Naive thymus-derived CD4-positive, alpha-beta T cell (primary cell): ENCODE measurements at regions not wholly inside any gene's neighbourhood (a gene's known extent, or its start where the extent isn't known, plus 50 kb on each side); places are given as distances from the start of the nearest gene placed in this dataset.

Experiments
- ATAC-seq: fragments of 150-1000 bp; cut with Tn5 transposase; 2 replicates; pipeline ENCODE4 v1.10.0; 2021; ENCODE audit warnings: mild to moderate bottlenecking, moderate library complexity
- CTCF ChIA-PET: fragments of 350-600 bp; sonication (Branson Sonifier 250); formaldehyde crosslinking; loops from one replicate; lab custom pipeline; 2021; ENCODE audit warnings: antibody characterized with exemption; lab: Charles Lee
- POLR2A ChIA-PET: fragments of 350-600 bp; sonication (Branson Sonifier 250); formaldehyde crosslinking; loops from one replicate; lab custom pipeline; 2021; ENCODE audit warnings: antibody characterized with exemption, inconsistent platforms; lab: Charles Lee
- DNase-seq, 9 donors: peaks; one replicate each; pipeline versions ENCODE4 v3.0.0 to v3.0.0-alpha.2; 2020 to 2022; ENCODE audit warnings: mixed read lengths in 1 of 9
- H3K27ac ChIP-seq: one replicate; pipeline ENCODE4 v1.7.0; 2013; ENCODE audit warnings: mild to moderate bottlenecking, low read depth, low read length, moderate library complexity
- H3K27me3 ChIP-seq, 2 donors: one replicate each; pipeline ENCODE4 v1.7.0; 2013; ENCODE audit warnings: low read length in 2 of 2, mild to moderate bottlenecking in 2 of 2, moderate library complexity in 2 of 2; ENCODE audit not compliant: control insufficient read depth in 2 of 2, insufficient read depth in 2 of 2
- H3K36me3 ChIP-seq, 3 experiments: 1 replicate in 2 of 3; 2 replicates in 1 of 3; pipeline ENCODE4 v1.7.0; 2013; ENCODE audit warnings: low read length in 3 of 3, mild to moderate bottlenecking in 3 of 3, moderate library complexity in 1 of 3; ENCODE audit not compliant: insufficient read depth in 3 of 3, control insufficient read depth in 2 of 3
- H3K4me1 ChIP-seq, 2 donors: one replicate each; pipeline ENCODE4 v1.7.0; 2013; ENCODE audit warnings: low read length in 2 of 2, mild to moderate bottlenecking in 2 of 2, moderate library complexity in 1 of 2; ENCODE audit not compliant: control insufficient read depth in 2 of 2, insufficient read depth in 2 of 2
- H3K4me3 ChIP-seq: 2 replicates; pipeline ENCODE4 v1.7.0; 2013; ENCODE audit warnings: mild to moderate bottlenecking, low read length
- H3K9me3 ChIP-seq, 3 experiments: 1 replicate in 2 of 3; 2 replicates in 1 of 3; pipeline ENCODE4 v1.7.0; 2013; ENCODE audit warnings: low read length in 3 of 3; ENCODE audit not compliant: control insufficient read depth in 2 of 3
- H3K27ac Mint-ChIP-seq, 9 donors: one replicate each; pipeline ENCODE4 v1.8.0; 2020 to 2022; ENCODE audit warnings: mixed read lengths in 9 of 9, mild to moderate bottlenecking in 8 of 9, moderate library complexity in 5 of 9, inconsistent platforms in 2 of 9
- H3K27me3 Mint-ChIP-seq, 5 donors: one replicate each; pipeline ENCODE4 v1.8.0; 2021 to 2022; ENCODE audit warnings: mixed read lengths in 5 of 5, mild to moderate bottlenecking in 1 of 5
- H3K36me3 Mint-ChIP-seq, 5 donors: one replicate each; pipeline ENCODE4 v1.8.0; 2020 to 2022; ENCODE audit warnings: mixed read lengths in 5 of 5, mild to moderate bottlenecking in 3 of 5, inconsistent platforms in 1 of 5
- H3K4me1 Mint-ChIP-seq, 7 donors: one replicate each; pipeline ENCODE4 v1.8.0; 2020 to 2022; ENCODE audit warnings: mixed read lengths in 7 of 7, mild to moderate bottlenecking in 3 of 7, inconsistent platforms in 1 of 7
- H3K4me3 Mint-ChIP-seq, 10 donors: one replicate each; pipeline ENCODE4 v1.8.0; 2020 to 2022; ENCODE audit warnings: mild to moderate bottlenecking in 10 of 10, mixed read lengths in 10 of 10, moderate library complexity in 6 of 10, inconsistent platforms in 2 of 10
- H3K9me3 Mint-ChIP-seq, 11 donors: one replicate each; pipeline ENCODE4 v1.8.0; 2020 to 2022; ENCODE audit warnings: mixed read lengths in 11 of 11, mild to moderate bottlenecking in 4 of 11, inconsistent platforms in 1 of 11, moderate library complexity in 1 of 11
- intact Hi-C, 2 donors: fragments of 100-400 bp; cut with micrococcal nuclease; formaldehyde crosslinking; loops; one replicate each; pipeline ENCODE4 v1.15.1; 2023

DNA sequence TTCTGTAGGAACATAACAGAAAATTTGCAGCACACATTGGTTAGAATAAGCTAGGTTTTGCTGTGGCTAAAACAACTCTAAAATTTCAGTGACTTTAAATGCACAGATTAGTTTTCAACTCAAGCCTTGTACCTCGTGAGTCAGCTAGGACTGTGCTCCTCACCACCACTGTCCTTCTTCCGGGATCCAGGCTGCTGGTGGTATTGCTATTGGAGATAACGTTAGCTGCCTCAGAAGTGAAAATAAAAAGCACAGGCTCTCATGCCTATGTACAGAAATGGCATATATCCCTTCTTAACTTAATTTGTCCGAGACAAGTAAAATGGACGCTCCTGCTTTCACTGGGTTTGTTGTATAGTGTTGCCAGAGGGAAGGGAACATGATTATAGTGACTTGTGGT lies 931.1 kb upstream of the EYS start:
- intact Hi-C loops = no loop called here
- Histone ChIP-seq H3K4me3 (no peak overlapping the region), H3K4me1 (no peaks in the 10 kb centered on the region), H3K36me3 (no peaks in the 10 kb centered on the region), H3K27me3 (no peaks in the 10 kb centered on the region), H3K9me3 (no peaks in the 10 kb centered on the region), H3K27ac (no peak overlapping the region)
- no peak overlapping the region for H3K27ac Mint-ChIP-seq
- peaks cover 0 to 21% (median 8%) of the 10 kb centered on the region in 11 donors for H3K9me3 Mint-ChIP-seq
- CTCF ChIA-PET = interaction anchor here (1.2 kb wide), 1 partner anchor 10 kb away, joined by 3 read pairs; no protein-coding TSS in a partner anchor
- ATAC-seq (no peak), DNase-seq (no peak)
- H3K36me3 Mint-ChIP-seq = no peaks in the 10 kb centered on the region
- H3K4me1 Mint-ChIP-seq = no peaks in the 10 kb centered on the region
- POLR2A ChIA-PET = no interaction called here
- no peak overlapping the region for H3K4me3 Mint-ChIP-seq
- H3K27me3 Mint-ChIP-seq = no peaks in the 10 kb centered on the region

- H3K27me3 Mint-ChIP-seq = no peaks in the 10 kb centered on the region
- intact Hi-C loops = no loop called here
- H3K4me1 ChIP-seq = no peaks in the 10 kb centered on the region
- no peaks in the 10 kb centered on the region for H3K9me3 ChIP-seq
- no peaks in the 10 kb centered on the region for H3K36me3 Mint-ChIP-seq
- no peak overlapping the region for H3K27ac ChIP-seq
- H3K36me3 ChIP-seq = no peaks in the 10 kb centered on the region
- no peak overlapping the region for H3K4me3 ChIP-seq
- ChIA-PET CTCF (interaction anchor here (1.1 kb wide), 1 partner anchor 9 kb away, joined by 3 read pairs; no protein-coding TSS in a partner anchor), POLR2A (no interaction called here)
- peaks cover 0 to 12% (median 4%) of the 10 kb centered on the region in 11 donors for H3K9me3 Mint-ChIP-seq
- no peaks in the 10 kb centered on the region for H3K27me3 ChIP-seq
- ATAC-seq = no peak
- DNase-seq = no peak
- H3K27ac Mint-ChIP-seq = no peak overlapping the region
- H3K4me3 Mint-ChIP-seq = no peak overlapping the region
- no peaks in the 10 kb centered on the region for H3K4me1 Mint-ChIP-seq
Observed at GRCh38 chr6:66628917-66629316, 921.9 kb upstream of the EYS start.

DNA sequence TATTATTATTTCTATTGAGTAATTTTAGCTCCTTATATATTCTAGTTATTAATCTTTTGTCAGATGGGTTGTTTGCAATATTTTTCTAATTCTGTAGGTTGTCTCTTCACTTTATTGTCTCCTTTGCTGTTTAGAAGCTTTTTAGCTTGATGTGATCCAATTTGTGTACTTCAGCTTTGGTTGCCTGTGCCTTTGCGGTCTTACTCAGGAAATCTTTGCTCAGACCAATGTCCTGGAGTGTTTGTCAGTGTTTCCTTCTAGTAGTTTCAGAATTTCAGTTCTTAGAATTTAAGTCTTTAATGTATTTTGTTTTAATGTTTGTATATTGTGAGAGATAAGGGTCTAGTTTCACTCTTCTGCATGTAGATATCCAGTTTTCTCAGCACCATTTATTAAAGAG lies 916.0 kb upstream of the EYS start:
- no peaks in the 10 kb centered on the region for H3K27me3 ChIP-seq
- no peaks in the 10 kb centered on the region for H3K27me3 Mint-ChIP-seq
- H3K9me3 Mint-ChIP-seq = peaks cover 0 to 15% (median 4%) of the 10 kb centered on the region in 11 donors
- no peaks in the 10 kb centered on the region for H3K4me1 ChIP-seq
- ATAC-seq (no peak), DNase-seq (no peak)
- no peak overlapping the region for H3K27ac ChIP-seq
- no peak overlapping the region for H3K4me3 ChIP-seq
- H3K36me3 ChIP-seq = no peaks in the 10 kb centered on the region
- no peaks in the 10 kb centered on the region for H3K9me3 ChIP-seq
- intact Hi-C loops = no loop called here
- no peak overlapping the region for H3K27ac Mint-ChIP-seq
- H3K4me3 Mint-ChIP-seq = no peak overlapping the region
- POLR2A ChIA-PET = no interaction called here
- no peaks in the 10 kb centered on the region for H3K36me3 Mint-ChIP-seq
- no peaks in the 10 kb centered on the region for H3K4me1 Mint-ChIP-seq
- CTCF ChIA-PET = no interaction called here

DNA sequence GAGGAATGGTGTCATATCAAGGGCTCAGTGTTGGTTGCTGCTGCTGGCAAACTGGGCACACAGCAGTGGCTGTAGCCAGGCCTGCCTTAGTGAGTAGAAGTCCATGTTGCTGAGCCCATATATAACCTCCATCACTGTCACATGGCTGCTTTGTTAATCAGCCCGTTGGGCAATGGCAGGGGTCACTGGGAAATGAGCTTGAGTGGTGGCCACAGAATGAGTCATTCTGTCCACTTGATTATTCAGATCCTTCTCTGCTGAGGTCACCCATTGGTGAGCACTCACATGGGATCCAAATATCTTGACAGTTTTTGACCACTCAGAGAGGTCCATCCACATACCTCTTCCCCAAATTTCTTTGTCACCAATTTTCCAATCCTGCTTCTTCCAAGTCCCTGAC lies 898.9 kb upstream of the EYS start:
- POLR2A ChIA-PET = no interaction called here
- no peak overlapping the region for H3K27ac Mint-ChIP-seq
- intact Hi-C loops = no loop called here
- peaks cover 6 to 12% (median 9%) of the 10 kb centered on the region in 11 donors for H3K9me3 Mint-ChIP-seq
- H3K4me1 Mint-ChIP-seq = no peaks in the 10 kb centered on the region
- H3K9me3 ChIP-seq = no peaks in the 10 kb centered on the region
- H3K4me1 ChIP-seq = no peaks in the 10 kb centered on the region
- no peak overlapping the region for H3K4me3 Mint-ChIP-seq
- H3K36me3 Mint-ChIP-seq = peaks cover 0 to 4% (median 0%) of the 10 kb centered on the region in 5 donors
- no peaks in the 10 kb centered on the region for H3K27me3 ChIP-seq
- H3K27ac ChIP-seq = no peak overlapping the region
- no peaks in the 10 kb centered on the region for H3K27me3 Mint-ChIP-seq
- CTCF ChIA-PET = no interaction called here
- H3K4me3 ChIP-seq = no peak overlapping the region
- no peaks in the 10 kb centered on the region for H3K36me3 ChIP-seq
- DNase-seq (no peak), ATAC-seq (no peak)

GRCh38 chr6:66605011-66605410 lies 898.0 kb upstream of the EYS start:
- peaks cover 0 to 10% (median 0%) of the 10 kb centered on the region in 5 donors for H3K36me3 Mint-ChIP-seq
- no peak for ATAC-seq
- POLR2A ChIA-PET = no interaction called here

GRCh38 chr6:66599541-66599940 lies 892.5 kb upstream of the EYS start:
- ChIA-PET POLR2A (no interaction called here), CTCF (no interaction called here)
- no peak overlapping the region for H3K4me3 ChIP-seq
- DNase-seq = no peak
- no peaks in the 10 kb centered on the region for H3K4me1 ChIP-seq
- no peaks in the 10 kb centered on the region for H3K4me1 Mint-ChIP-seq
- peaks cover 2 to 27% (median 15%) of the 10 kb centered on the region in 11 donors for H3K9me3 Mint-ChIP-seq
- no peak overlapping the region for H3K27ac ChIP-seq
- no peak overlapping the region for H3K27ac Mint-ChIP-seq
- no peak for ATAC-seq
- intact Hi-C loops = no loop called here
- peaks cover 0 to 10% (median 0%) of the 10 kb centered on the region in 5 donors for H3K36me3 Mint-ChIP-seq
- H3K36me3 ChIP-seq = no peaks in the 10 kb centered on the region
- no peaks in the 10 kb centered on the region for H3K27me3 ChIP-seq
- H3K9me3 ChIP-seq = no peaks in the 10 kb centered on the region
- H3K27me3 Mint-ChIP-seq = no peaks in the 10 kb centered on the region
- no peak overlapping the region for H3K4me3 Mint-ChIP-seq

More at GRCh38 chr6:66605011-66605410, 898.0 kb upstream of the EYS start:
- Mint-ChIP-seq H3K4me1 (no peaks in the 10 kb centered on the region), H3K27me3 (no peaks in the 10 kb centered on the region), H3K4me3 (no peak overlapping the region), H3K9me3 (peaks cover 7 to 21% (median 13%) of the 10 kb centered on the region in 11 donors), H3K27ac (no peak overlapping the region)
- CTCF ChIA-PET = no interaction called here
- Histone ChIP-seq H3K27me3 (no peaks in the 10 kb centered on the region), H3K27ac (no peak overlapping the region), H3K4me1 (no peaks in the 10 kb centered on the region), H3K36me3 (no peaks in the 10 kb centered on the region), H3K9me3 (no peaks in the 10 kb centered on the region), H3K4me3 (no peak overlapping the region)
- no peak for DNase-seq
- intact Hi-C loops = no loop called here

DNA sequence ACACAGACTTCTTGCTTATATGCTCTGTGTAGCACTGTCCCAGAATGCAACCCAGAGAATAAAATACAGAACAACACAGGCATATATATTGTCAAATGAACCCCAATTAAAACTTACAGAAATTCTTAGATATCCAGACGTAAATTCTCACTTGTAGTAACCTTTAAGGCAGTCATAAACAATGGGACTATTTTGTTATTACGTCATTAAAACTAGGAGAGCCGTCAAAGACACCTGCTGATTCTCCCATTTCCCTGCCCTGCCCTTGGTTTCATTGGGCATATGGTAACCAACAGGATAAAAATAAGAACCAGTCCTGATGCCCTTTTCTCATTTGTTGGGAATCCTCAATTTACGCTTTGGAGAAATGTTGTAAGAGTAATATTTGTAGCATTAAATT lies 871.3 kb upstream of the EYS start:
- DNase-seq = no peak

More for the DNA sequence above, 871.3 kb upstream of the EYS start:
- peaks cover 0 to 10% (median 3%) of the 10 kb centered on the region in 11 donors for H3K9me3 Mint-ChIP-seq
- no peak for ATAC-seq
- H3K4me3 ChIP-seq = no peak overlapping the region
- H3K36me3 ChIP-seq = no peaks in the 10 kb centered on the region
- H3K36me3 Mint-ChIP-seq = no peaks in the 10 kb centered on the region
- POLR2A ChIA-PET = no interaction called here
- H3K9me3 ChIP-seq = no peaks in the 10 kb centered on the region
- no peak overlapping the region for H3K4me3 Mint-ChIP-seq
- CTCF ChIA-PET = no interaction called here
- no peaks in the 10 kb centered on the region for H3K27me3 ChIP-seq
- no peaks in the 10 kb centered on the region for H3K4me1 Mint-ChIP-seq
- H3K4me1 ChIP-seq = no peaks in the 10 kb centered on the region
- intact Hi-C loops = no loop called here
- H3K27ac ChIP-seq = no peak overlapping the region
- no peak overlapping the region for H3K27ac Mint-ChIP-seq
- H3K27me3 Mint-ChIP-seq = no peaks in the 10 kb centered on the region
